T-helper 17 cell (primary cell): ENCODE measurements at regions not wholly inside any gene's neighbourhood (a gene's known extent, or its start where the extent isn't known, plus 50 kb on each side); places are given as distances from the start of the nearest gene placed in this dataset.

Experiments used
- ATAC-seq: fragments of 150-1000 bp; cut with Tn5 transposase; 2 replicates; pipeline ENCODE4 v1.10.0; 2021; ENCODE audit warnings: mild to moderate bottlenecking, moderate library complexity
- DNase-seq, 3 donors: peaks; one replicate each; pipeline versions ENCODE4 v3.0.0 to v3.0.0-alpha.2; 2020 to 2021
- H3K9me3 ChIP-seq: one replicate; pipeline ENCODE4 v1.7.0; 2013; ENCODE audit warnings: low read length, mild to moderate bottlenecking; ENCODE audit not compliant: control insufficient read depth, poor library complexity, severe bottlenecking
- H3K27ac Mint-ChIP-seq: one replicate; pipeline ENCODE4 v1.8.0; 2022; ENCODE audit warnings: mild to moderate bottlenecking, moderate library complexity, mixed read lengths
- H3K27me3 Mint-ChIP-seq: one replicate; pipeline ENCODE4 v1.8.0; 2022; ENCODE audit warnings: mixed read lengths
- H3K36me3 Mint-ChIP-seq: one replicate; pipeline ENCODE4 v1.8.0; 2022; ENCODE audit warnings: low read depth, mixed read lengths
- H3K4me1 Mint-ChIP-seq: one replicate; pipeline ENCODE4 v1.8.0; 2022; ENCODE audit warnings: mild to moderate bottlenecking, mixed read lengths
- H3K4me3 Mint-ChIP-seq: one replicate; pipeline ENCODE4 v1.8.0; 2022; ENCODE audit warnings: mild to moderate bottlenecking, moderate library complexity, mixed read lengths

- H3K36me3 Mint-ChIP-seq, result no peaks in the 10 kb centered on the region
- ATAC-seq (no peak), DNase-seq (no peak)
- H3K4me1 Mint-ChIP-seq, result peaks cover 7% of the 10 kb centered on the region
- H3K27ac Mint-ChIP-seq, result no peak overlapping the region
- H3K27me3 Mint-ChIP-seq, result peaks cover 14% of the 10 kb centered on the region
- H3K4me3 Mint-ChIP-seq, result no peak overlapping the region
- H3K9me3 ChIP-seq, result no peaks in the 10 kb centered on the region
These were observed 113.8 kb upstream of the ARMC2 start for GRCh38 chr6:108734271-108734922.

GRCh38 chr6:108735310-108736001 is 112.8 kb upstream of the ARMC2 start:
- no peak overlapping the region for H3K4me3 Mint-ChIP-seq
- DNase-seq (no peak), ATAC-seq (no peak)
- no peaks in the 10 kb centered on the region for H3K9me3 ChIP-seq
- H3K27me3 Mint-ChIP-seq, result peaks cover 16% of the 10 kb centered on the region
- no peak overlapping the region for H3K27ac Mint-ChIP-seq
- H3K36me3 Mint-ChIP-seq, result no peaks in the 10 kb centered on the region
- peaks cover 7% of the 10 kb centered on the region for H3K4me1 Mint-ChIP-seq

GRCh38 chr6:108736002-108736361 is 112.2 kb upstream of the ARMC2 start:
- H3K27ac Mint-ChIP-seq, result no peak overlapping the region
- H3K27me3 Mint-ChIP-seq, result peaks cover 16% of the 10 kb centered on the region
- peaks cover 7% of the 10 kb centered on the region for H3K4me1 Mint-ChIP-seq
- no peak for DNase-seq
- no peak for ATAC-seq
- no peaks in the 10 kb centered on the region for H3K9me3 ChIP-seq
- no peak overlapping the region for H3K4me3 Mint-ChIP-seq
- H3K36me3 Mint-ChIP-seq, result no peaks in the 10 kb centered on the region

GRCh38 chr6:108736832-108737231 is 111.4 kb upstream of the ARMC2 start:
- DNase-seq (no peak), ATAC-seq (no peak)
- H3K4me3 Mint-ChIP-seq, result no peak overlapping the region
- H3K4me1 Mint-ChIP-seq, result peaks cover 7% of the 10 kb centered on the region
- no peaks in the 10 kb centered on the region for H3K36me3 Mint-ChIP-seq
- no peaks in the 10 kb centered on the region for H3K9me3 ChIP-seq
- H3K27me3 Mint-ChIP-seq, result peaks cover 24% of the 10 kb centered on the region
- no peak overlapping the region for H3K27ac Mint-ChIP-seq

GRCh38 chr6:108737594-108738546 is 110.4 kb upstream of the ARMC2 start:
- no peaks in the 10 kb centered on the region for H3K36me3 Mint-ChIP-seq
- H3K27me3 Mint-ChIP-seq, result peaks cover 32% of the 10 kb centered on the region
- ATAC-seq, result no peak
- no peak overlapping the region for H3K4me3 Mint-ChIP-seq
- peaks cover 7% of the 10 kb centered on the region for H3K4me1 Mint-ChIP-seq
- no peak overlapping the region for H3K27ac Mint-ChIP-seq
- no peaks in the 10 kb centered on the region for H3K9me3 ChIP-seq
- DNase-seq, result no peak

GRCh38 chr6:108738684-108739416 is 109.4 kb upstream of the ARMC2 start:
- Mint-ChIP-seq H3K27ac (no peak overlapping the region), H3K36me3 (no peaks in the 10 kb centered on the region), H3K27me3 (peaks cover 42% of the 10 kb centered on the region), H3K4me1 (peaks cover 7% of the 10 kb centered on the region), H3K4me3 (no peak overlapping the region)
- no peaks in the 10 kb centered on the region for H3K9me3 ChIP-seq
- ATAC-seq, result no peak
- DNase-seq, result no peak

GRCh38 chr6:108739496-108740330 is 108.5 kb upstream of the ARMC2 start:
- ATAC-seq (no peak), DNase-seq (no peak)
- peaks cover 49% of the 10 kb centered on the region for H3K27me3 Mint-ChIP-seq
- no peak overlapping the region for H3K27ac Mint-ChIP-seq
- peaks cover 7% of the 10 kb centered on the region for H3K4me1 Mint-ChIP-seq
- no peaks in the 10 kb centered on the region for H3K9me3 ChIP-seq
- no peak overlapping the region for H3K4me3 Mint-ChIP-seq
- no peaks in the 10 kb centered on the region for H3K36me3 Mint-ChIP-seq

- H3K9me3 ChIP-seq, result no peaks in the 10 kb centered on the region
- peaks cover 59% of the 10 kb centered on the region for H3K27me3 Mint-ChIP-seq
- no peak for DNase-seq
- no peaks in the 10 kb centered on the region for H3K36me3 Mint-ChIP-seq
- no peak for ATAC-seq
- H3K4me3 Mint-ChIP-seq, result no peak overlapping the region
- H3K4me1 Mint-ChIP-seq, result peaks cover 5% of the 10 kb centered on the region
- no peak overlapping the region for H3K27ac Mint-ChIP-seq
These were observed 106.8 kb upstream of the ARMC2 start for GRCh38 chr6:108741331-108741989.

GRCh38 chr6:108742041-108742440 is 106.2 kb upstream of the ARMC2 start:
- Mint-ChIP-seq H3K27ac (no peak overlapping the region), H3K36me3 (peaks cover 3% of the 10 kb centered on the region), H3K4me1 (peaks cover 5% of the 10 kb centered on the region), H3K4me3 (no peak overlapping the region), H3K27me3 (peaks cover 65% of the 10 kb centered on the region)
- DNase-seq (no peak), ATAC-seq (no peak)
- no peaks in the 10 kb centered on the region for H3K9me3 ChIP-seq

GRCh38 chr6:108744244-108744972 is 103.8 kb upstream of the ARMC2 start:
- peaks cover 73% of the 10 kb centered on the region for H3K27me3 Mint-ChIP-seq
- no peak overlapping the region for H3K27ac Mint-ChIP-seq
- peaks cover 3% of the 10 kb centered on the region for H3K36me3 Mint-ChIP-seq
- DNase-seq (no peak), ATAC-seq (no peak)
- no peaks in the 10 kb centered on the region for H3K9me3 ChIP-seq
- H3K4me1 Mint-ChIP-seq, result no peaks in the 10 kb centered on the region
- no peak overlapping the region for H3K4me3 Mint-ChIP-seq

GRCh38 chr6:108744996-108745395 is 103.2 kb upstream of the ARMC2 start:
- ATAC-seq (no peak), DNase-seq (no peak)
- peaks cover 75% of the 10 kb centered on the region for H3K27me3 Mint-ChIP-seq
- no peak overlapping the region for H3K27ac Mint-ChIP-seq
- H3K9me3 ChIP-seq, result no peaks in the 10 kb centered on the region
- peaks cover 5% of the 10 kb centered on the region for H3K36me3 Mint-ChIP-seq
- no peaks in the 10 kb centered on the region for H3K4me1 Mint-ChIP-seq
- no peak overlapping the region for H3K4me3 Mint-ChIP-seq
